ENCODE measurements at regions not wholly inside any gene's neighbourhood (a gene's known extent, or its start where the extent isn't known, plus 50 kb on each side); places are given as distances from the start of the nearest gene placed in this dataset.

DNA sequence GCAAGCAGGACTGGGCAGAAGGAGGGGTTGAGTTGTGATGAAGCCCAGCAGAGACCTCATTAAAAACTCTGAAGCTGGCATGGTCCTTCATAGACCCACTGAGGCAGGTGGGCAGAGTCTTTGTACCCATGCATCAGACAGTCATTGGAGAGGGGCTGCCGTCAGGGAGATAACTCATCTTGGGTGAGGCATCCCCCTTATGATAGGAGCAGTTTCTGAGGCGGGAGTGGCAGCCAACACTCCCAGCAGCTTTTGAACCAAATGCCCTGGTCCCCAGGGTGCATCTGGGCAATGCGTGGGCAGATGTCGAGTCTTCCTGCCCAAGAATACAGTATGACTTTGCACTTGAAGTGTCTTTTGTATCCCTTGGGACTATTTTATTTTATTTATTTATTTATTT, 68.1 kb downstream of the HTR5A start:
- no peak for TF ChIP-seq YY1 (IDR thresholded peaks at IDR 0.05; ENCODE audit: insufficient read depth, insufficient read length)
- TF ChIP-seq SUZ12 (IDR thresholded peaks at IDR 0.05; ENCODE audit: extremely low read depth, insufficient read depth, insufficient read length): no peak
- no peak for TF ChIP-seq ZNF274 (IDR thresholded peaks at IDR 0.05; ENCODE audit: low read depth, low read length)
